GM19455 (cell line): ENCODE measurements at regions not wholly inside any gene's neighbourhood (a gene's known extent, or its start where the extent isn't known, plus 50 kb on each side); places are given as distances from the start of the nearest gene placed in this dataset.
"Not testable (repeated sequence)": the region's sequence is repeated elsewhere in the genome, so short reads cannot be mapped to it uniquely, and the experiment has no call there.

ENCODE experiments used
- ATAC-seq: cut with Tn5 transposase; IDR thresholded peaks from one replicate; pipeline ENCODE4 v1.9.1; 2021; ENCODE audit not compliant: unreplicated experiment

DNA sequence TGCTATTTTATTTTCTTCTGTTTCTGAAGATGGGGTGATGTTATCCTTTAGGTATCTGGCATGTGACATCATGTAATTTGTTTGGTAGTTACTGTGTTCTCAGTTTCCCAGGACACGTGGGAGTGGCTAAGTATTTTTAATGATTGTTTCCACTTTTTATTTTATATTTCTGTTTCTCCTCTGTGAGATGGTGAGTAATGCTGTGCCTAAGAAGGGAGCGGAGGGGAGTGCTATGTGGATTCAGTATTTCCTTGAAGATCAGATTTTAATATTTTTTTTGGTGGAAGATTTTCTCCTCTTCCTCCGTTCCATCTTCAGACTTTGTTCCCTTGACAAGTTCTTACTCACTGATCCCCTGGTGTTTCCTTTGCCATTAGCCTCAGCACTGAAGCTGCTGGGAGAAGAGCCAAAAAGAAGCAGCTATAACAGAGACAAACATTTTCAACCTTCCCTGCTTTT lies 180.0 kb upstream of the MMADHC start:
- ATAC-seq = no peak

DNA sequence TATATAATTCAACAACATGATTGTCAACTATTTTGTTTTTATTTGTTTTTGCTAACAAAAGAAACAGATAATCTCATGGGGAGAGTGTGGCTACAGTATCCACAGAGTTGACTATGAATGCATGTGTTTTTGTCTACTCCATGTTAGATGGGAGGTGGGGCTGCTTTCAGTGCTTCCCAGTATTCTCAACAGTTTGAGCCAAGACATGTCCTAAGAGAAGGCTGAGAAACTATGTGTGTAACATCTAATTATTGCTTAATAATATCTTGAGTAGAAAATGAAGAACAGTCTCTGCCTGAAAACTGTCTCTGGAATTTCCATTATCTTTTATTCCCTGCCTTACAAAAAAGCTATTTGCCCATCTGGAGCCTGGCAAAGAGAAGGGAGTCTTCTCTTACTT lies 178.8 kb upstream of the MMADHC start:
- ATAC-seq = no peak

DNA sequence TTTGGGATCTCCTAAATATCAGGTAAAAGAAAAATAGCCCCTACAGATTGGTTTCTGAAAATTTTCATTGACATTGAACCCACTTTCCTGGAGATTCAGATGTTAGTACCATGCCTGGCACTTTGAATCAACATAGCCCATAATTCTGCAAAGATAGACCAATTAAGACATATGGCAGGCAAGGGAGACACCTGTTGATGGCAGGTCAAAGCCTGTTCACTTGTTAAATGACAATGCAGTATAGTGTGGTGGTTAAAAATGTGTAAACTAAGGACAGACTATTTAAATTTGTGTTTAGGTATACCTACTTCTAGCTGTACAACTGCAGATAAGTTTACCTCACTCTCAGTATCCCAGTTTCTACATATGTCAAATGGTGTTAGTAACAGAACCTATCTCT lies 178.1 kb upstream of the MMADHC start:
- ATAC-seq = no peak

DNA sequence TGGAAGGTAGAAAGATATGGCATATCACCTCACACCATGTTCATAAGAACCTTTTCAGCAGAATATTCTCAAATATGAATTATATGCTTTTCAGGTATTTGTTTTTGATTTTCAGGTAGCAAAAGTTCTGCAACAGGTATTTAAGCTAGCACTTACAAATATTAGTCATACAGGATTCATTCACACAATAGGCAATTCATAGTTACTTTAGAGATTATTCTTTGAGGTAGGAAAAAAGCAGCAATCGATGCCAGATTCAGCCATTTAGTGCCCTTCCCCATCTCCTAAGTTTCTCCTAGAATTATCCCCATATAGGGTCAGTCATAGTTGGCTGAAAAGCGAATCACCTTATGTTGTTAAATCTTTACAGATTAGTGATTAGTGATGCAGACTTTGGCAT lies 177.4 kb upstream of the MMADHC start:
- no peak for ATAC-seq

DNA sequence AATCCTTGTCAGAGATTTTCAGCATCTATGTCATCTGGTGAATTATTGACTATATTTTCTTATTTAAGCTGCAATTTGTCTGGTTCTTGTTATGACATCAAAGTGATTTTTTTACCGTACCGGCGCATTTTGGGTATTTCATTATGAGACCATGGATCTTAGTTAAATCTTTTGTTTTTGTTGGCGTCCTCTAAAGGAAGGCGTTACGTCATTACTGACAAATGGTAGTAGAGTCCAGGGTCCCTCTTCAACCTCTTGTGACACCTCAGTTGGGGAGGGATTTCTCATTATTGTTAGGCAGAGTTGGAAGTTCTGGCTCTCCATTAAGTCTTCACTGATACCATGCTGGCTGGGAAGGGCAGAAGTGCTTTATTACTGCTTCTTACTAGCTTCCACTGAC lies 175.8 kb upstream of the MMADHC start:
- no peak for ATAC-seq

DNA sequence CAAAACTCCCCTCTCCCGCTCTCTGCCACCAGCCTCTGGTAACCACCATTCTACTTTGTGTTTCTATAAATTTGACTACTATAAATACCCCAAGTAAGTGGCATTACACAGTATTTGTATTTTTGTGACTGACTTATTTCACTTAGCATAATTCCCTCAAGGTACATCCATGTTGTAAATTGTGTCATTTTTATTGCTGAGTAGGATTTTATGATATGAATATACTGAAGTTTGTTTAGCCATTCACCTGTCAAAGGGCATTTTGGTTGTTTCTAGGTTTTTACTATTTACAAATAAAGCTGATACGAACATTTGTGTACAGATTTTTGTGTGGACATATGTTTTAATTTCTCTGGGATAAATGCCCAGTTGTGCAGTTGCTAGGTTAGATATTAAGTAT lies 174.0 kb upstream of the MMADHC start:
- ATAC-seq = no peak

DNA sequence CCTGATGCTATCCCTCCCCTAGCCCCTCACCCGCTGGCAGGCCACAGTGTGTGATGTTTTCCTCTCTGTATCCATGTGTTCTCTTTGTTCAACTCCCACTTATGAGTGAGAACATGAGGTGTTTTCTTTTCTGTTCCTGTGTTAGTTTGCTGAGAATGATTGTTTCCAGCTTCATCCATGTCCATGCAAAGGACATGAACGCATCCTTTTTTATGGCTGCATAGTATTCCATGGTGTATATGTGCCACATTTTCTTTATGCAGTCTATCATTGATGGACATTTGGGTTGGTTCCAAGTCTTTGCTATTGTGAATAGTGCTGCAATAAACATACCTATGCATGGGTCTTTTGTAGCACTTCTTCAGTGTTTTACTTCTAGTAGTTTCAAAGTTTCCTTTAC lies 171.8 kb upstream of the MMADHC start:
- ATAC-seq = not testable (repeated sequence)

DNA sequence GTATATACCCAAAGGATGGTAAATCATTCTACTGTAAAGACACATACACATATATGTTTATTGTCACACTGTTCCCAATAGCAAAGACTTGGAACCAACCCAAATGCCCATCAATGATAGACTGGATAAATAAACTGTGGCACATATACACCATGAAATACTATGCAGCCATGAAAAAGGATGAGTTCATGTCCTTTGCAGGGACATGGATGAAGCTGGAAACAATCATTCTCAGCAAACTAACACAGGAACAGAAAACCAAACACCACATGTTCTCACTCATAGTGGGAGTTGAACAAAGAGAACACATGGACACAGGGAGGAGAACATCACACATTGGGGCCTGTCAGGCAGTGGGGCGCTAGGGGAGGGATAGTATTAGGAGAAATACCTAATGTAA lies 167.1 kb upstream of the MMADHC start:
- not testable (repeated sequence) for ATAC-seq

DNA sequence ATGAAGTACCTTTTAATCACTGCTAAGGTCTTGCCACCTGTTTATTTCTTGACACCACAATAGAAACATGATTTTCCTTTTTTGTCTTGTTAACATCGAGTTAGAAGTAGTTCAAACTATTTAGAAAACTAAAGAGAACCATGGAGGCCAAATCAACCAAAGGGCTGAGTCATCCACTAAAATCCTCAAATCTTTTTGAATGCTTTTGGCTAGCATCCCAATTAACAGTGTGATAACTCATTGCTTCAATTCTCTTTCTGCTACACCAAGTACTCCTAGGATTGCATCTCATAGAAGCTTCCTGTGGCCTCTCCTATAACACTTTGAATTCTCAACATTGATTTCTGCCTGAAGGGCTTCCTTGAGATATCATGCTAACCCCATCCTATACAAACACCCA lies 159.9 kb upstream of the MMADHC start:
- no peak for ATAC-seq

DNA sequence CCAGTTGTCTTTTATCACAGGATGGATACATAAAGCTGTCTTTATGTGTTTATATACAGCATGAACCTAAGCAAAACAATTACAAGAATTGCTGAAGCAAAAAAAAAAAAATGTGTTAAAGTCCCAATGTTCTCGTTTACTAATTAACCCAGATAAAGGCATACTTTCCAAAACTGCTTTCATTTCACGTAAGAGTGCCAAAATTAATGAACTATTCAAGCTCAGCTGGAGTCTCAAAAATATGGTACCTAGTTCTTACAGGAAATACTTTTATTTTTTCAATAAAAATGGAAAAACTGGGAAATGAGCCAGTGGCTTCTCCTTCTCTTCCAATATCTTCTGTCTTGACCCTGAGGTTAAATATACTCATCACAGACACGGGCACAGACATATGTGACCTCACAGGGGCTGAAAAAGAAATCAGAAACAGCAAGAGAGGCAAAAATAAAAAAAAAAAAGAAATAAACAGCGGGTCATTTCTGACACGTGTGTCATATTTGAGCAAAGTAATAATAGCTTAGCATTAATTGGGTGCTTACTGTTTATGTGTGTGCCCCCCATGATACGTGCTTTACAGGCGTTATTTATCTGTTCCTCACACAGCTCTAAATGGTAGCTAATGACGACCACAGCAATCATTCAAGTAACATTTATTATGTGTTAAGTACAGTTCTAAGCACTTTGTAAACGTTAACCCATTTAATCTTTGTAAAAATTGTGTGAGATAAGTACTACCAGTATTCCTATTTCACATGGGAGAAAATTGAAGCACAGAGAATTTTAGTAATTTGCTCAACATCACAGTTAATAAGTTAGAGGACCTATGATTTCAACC lies 158.0 kb upstream of the MMADHC start:
- no peak for ATAC-seq

DNA sequence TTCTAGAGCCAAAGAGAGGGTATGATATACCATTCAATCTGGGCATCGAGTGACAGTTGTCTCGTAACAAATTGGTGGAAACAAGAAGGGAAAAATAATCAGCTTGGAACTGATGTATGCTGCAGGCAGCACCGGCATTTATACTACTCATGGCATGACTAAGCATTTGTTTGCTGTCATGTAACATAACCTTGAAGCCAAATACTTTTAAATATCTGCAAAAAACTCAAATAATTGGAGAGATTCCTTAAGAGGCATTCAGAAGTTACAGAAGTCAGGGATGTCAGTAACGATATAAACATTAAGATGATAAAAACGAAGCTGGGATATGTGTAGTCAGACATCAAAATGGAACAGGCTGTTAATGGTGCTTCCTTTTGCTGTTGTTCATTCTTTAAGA lies 157.3 kb upstream of the MMADHC start:
- ATAC-seq = no peak

DNA sequence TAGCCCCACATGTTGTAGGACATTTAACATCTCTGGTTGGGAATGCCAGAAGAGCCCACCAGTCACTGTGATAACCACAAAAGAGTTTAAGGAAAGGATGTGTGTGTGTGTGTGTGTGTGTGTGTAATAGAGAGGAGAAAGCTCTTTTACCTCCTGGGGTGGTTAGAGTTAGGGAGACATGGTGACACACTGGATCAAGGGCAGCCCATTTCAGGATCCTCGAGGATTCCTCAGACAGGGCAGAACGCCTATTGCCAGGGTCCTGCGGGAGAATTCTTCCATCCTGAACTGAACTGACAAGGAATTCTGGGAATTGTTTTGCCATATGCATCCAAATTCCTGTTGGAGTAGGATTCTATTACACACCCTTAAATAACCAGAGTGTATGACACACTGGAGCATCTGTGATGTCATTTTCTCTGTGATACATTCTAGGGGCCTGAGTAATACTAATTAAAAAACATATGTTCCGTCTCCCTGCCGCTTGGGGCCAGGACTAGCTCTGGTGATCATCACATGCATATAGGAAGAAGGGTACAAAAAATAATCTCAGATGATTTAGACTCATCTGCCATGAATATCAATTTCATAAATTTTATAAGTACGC lies 156.4 kb upstream of the MMADHC start:
- no peak for ATAC-seq

DNA sequence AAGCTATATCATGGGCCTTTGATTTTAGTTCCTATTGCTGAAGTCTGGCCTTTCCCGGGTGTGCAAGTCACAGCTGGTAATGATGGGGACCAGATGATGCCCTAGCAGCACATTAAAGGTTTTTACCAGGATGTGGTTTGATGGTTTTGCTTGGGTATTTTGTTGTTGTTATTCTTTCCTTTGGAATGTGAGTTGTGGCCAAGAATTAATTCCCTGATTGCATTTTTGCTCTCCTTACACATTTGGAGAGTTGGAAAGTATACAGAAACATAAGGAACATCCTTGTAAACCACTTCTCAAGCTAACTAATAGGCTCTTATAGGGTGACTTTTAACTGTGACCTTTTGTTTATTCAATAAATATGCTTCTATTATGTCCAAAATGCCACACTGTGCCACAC lies 154.1 kb upstream of the MMADHC start:
- ATAC-seq = no peak

DNA sequence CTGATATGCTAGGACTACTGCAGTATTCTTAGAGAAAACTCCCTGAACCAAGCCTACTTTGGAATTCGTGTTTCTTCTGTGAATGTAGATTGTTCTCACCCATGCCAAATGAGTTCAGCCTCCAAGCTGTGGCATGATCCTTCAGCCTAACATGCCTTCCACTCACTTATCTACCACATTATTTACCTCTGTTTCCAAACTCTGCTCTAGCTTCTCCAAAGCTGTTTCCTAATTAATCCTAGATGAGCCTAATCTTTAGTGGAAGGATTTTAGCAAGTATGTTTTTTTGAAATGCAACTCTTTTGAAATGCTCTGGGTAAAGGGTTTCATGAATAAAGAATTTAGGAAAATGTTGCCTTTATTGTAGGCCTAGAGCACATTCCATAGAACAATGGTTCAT lies 152.9 kb upstream of the MMADHC start:
- ATAC-seq = no peak

DNA sequence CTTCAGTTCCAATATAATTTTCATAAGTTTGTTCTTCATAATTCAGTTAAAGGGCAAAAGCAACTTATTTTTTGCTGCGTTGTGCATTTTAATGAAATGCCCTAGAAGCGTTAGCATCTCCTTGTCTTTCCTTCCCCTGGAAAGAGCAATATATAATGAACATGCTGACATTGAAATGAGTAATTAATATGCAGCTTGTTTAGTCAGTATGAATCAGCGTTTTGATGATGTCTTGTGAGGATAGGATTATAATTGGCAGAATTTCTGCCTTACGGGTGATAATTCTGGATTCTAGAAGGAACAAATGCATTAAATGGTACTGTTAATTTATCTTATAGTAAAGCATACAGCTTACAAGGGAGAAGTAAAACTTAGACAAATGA lies 152.3 kb upstream of the MMADHC start:
- ATAC-seq = no peak

DNA sequence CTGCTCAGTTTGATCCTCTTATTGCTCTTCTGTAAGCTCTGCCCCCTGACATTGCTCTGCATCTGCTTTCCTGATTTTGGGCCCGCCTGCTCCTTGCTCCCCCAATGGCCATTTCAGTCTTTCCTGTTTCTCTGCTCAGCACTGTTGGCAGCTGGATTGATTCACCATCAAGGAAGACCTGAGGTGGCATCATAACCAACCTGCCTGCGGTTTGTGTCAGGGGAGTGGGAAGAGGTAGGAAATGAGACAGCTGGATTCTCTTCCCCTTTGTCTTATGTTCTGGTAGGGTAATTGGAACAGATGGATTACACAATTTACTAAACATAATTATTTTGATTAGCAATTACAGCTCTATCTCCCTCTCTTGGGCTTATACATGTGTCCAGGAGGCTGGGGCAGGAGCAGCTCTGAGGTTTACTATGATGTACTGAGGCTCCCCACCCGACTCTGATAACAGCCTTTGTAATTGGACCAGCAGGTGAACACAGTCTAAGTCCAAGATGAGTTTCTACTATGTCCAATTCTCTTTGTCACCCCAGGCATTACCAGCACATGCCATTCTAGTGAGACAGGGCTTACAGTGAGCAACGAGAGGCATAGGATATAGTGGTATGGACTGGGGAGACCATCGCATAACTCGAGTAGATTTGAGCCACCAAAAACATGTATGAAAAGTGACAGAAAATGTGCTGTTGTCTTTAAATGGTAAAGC lies 151.8 kb upstream of the MMADHC start:
- no peak for ATAC-seq

DNA sequence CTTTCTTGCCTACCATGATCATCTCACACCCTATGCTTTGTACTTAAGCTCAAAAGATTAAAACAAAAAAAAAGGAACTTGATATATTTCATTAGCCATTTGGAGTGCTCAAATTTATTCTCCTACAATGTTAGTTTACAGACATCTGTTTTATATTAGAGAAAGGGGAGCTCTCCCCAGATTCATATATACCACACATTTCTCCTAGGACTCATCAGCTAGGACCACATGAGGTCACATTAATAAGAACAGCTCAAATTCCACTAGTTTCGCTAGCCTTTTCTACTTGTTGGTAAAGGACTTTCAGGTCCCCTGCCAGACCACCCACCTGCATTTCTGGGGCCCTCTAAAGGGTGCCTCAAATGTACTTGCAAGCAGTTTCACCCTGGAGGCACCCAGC lies 151.2 kb upstream of the MMADHC start:
- ATAC-seq = no peak

DNA sequence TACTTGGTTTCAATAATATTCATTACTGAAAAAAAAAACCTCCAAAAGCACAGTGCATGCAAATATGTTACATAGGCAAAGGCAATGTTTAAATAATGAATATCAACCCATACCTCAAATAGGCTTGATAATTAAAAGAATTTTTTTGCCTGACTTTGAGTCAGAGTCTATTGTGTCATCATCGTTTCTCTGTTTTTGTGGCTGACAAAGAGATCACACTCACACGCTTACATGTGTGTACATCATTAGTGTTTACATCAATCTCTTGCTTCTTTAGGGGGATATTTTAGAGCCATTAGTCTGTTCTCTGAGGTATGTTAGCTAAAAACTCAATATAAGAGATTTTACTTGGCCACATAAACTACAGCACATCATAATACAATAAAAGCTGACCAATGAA lies 150.3 kb upstream of the MMADHC start:
- no peak for ATAC-seq

DNA sequence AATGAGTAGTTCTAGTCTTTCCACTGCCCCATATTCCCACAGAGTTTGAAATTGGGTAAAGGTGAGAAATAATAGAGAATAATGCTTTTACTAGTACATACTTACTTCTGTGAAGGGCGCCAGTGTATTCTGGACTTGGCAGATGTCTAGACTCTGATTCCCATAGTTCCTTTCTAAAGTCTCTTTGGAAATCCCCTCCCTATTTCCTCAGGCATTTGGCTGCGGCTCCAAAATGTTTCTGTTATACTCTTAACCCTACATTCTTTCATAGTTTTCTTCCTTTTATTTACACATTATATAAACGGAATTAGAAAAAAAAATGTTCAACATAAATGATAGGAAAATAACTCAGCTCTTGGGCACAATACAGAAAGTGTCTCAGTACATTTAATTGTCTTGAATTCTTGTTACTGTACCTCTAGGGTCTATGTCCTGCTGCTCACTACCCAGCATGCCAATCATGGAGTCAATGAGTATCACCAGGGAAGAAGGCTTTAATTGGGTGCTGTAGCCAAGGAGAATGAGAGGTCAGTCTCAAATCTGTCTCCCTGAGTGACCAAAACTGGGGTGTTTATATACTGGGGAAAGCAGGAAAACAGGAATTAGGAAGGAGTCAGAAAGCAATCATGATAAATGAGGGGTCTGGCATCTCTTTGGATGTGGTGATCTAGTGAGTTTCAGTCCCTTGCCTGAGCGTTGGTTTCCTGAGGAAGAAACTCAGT lies 147.8 kb upstream of the MMADHC start:
- no peak for ATAC-seq

DNA sequence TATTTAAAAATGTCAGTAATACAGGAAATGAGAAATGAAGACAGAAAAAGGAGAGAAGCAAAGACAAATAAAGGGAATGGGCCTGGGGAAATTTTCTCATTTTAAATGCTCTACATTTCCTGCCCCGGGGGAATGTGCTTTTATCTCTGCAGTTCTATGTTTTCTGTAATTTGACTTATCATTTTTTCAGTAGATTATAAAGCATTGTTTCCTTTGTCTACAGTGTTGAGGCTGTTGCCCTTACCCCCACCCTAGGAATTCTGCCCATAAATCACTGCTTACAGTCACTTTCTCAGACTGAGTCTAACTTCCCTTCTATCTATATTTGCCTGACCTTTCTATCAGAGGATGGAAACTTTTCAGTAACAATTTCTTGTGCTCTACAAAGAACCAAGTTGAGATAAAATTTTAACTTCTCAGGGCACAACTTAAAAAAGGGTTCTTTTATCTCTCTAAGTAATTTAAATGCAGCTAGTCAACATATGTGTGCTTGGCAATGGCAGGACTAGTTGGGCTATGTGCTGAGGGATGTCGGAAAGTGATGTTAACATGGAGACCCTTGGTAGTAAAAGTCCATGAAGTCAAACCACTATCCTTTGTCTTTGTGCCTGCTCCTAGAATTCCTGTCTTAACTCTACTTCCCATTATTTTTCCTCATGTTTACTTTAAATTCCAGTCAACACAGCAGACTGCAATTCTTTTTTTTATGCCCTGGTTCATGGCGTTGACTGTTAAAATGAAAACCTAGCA lies 146.5 kb upstream of the MMADHC start:
- ATAC-seq = no peak
